ENCODE measurements at regions not wholly inside any gene's neighbourhood (a gene's known extent, or its start where the extent isn't known, plus 50 kb on each side); places are given as distances from the start of the nearest gene placed in this dataset.

- TF ChIP-seq ARID4B (CRISPR knock-in tag; IDR thresholded peaks at IDR 0.05) (no peak), SIN3A (IDR thresholded peaks at IDR 0.05; ENCODE audit: borderline replicate concordance in 2 of 2, control insufficient read depth in 1 of 2, low read depth in 2 of 2, low read length in 2 of 2) (no peak), PHF20 (IDR thresholded peaks at IDR 0.05; ENCODE audit: partially characterized antibody) (no peak), POLR2H (tag; IDR thresholded peaks at IDR 0.05; ENCODE audit: low read depth) (no peak), ETS1 (conservative IDR thresholded peaks at IDR 0.05; ENCODE audit: control insufficient read depth, low read depth, low read length) (no peak), ZNF655 (CRISPR knock-in tag; IDR thresholded peaks at IDR 0.05) (no peak), KLF1 (tag; IDR thresholded peaks at IDR 0.05) (no peak), NFRKB (IDR thresholded peaks at IDR 0.05; ENCODE audit: low read depth) (no peak), GABPB1 (CRISPR knock-in tag; IDR thresholded peaks at IDR 0.05) (no peak), ZNF639 (CRISPR knock-in tag; conservative IDR thresholded peaks at IDR 0.05 in 1 of 2, IDR thresholded peaks at IDR 0.05 in 1 of 2) (no peak), RUNX1 (IDR thresholded peaks at IDR 0.05; ENCODE audit: low read depth) (no peak), BCL6 (CRISPR knock-in tag; IDR thresholded peaks at IDR 0.05) (no peak), KAT8 (IDR thresholded peaks at IDR 0.05; ENCODE audit: low read depth) (no peak), TEAD1 (CRISPR knock-in tag; IDR thresholded peaks at IDR 0.05) (no peak)
These were observed 290.9 kb upstream of the STXBP6 start (continued) for GRCh38 chr14:25340882-25341281.

Measured in K562 (cell line).